Stimulated activated naive CD8-positive, alpha-beta T cell treated with anti-CD3 and anti-CD28 coated beads, Interleukin-15, Interleukin-2, amounts not matched to agents 100 ng/mL and 50 ng/mL, for 24 hours (primary cell): ENCODE measurements at regions not wholly inside any gene's neighbourhood (a gene's known extent, or its start where the extent isn't known, plus 50 kb on each side); places are given as distances from the start of the nearest gene placed in this dataset.

Source experiments
- H3K27ac Mint-ChIP-seq: one replicate; pipeline ENCODE4 v1.8.0; 2021; ENCODE audit warnings: mild to moderate bottlenecking, mixed read lengths
- H3K27me3 Mint-ChIP-seq: one replicate; pipeline ENCODE4 v1.8.0; 2021; ENCODE audit warnings: mixed read lengths
- H3K36me3 Mint-ChIP-seq: one replicate; pipeline ENCODE4 v1.8.0; 2021; ENCODE audit warnings: low read depth, mixed read lengths
- H3K4me1 Mint-ChIP-seq: one replicate; pipeline ENCODE4 v1.8.0; 2021; ENCODE audit warnings: low read depth, mixed read lengths
- H3K4me3 Mint-ChIP-seq: one replicate; pipeline ENCODE4 v1.8.0; 2021; ENCODE audit warnings: mild to moderate bottlenecking, mixed read lengths
- H3K9me3 Mint-ChIP-seq: one replicate; pipeline ENCODE4 v1.8.0; 2021; ENCODE audit warnings: mixed read lengths

DNA sequence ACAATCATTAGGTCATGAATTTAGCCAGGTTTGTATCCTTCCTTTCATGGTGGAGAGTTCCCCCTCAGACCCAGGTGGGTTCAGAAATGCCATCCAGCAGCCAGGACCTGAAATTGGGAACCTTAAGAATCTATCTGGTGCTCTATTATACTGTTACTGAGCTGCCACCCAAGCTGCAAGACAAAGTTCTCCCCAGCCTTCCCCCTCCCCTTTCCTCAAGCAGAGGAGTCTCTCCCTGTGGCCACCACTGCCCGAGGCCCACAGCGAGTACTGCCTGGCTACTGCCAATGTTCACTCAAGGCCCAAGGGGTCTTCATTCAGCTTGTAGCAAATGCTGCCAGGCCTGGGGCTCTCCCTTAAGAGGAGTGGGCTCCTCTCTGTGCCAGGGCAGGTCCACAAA lies 133.8 kb downstream of the TMEM38B start:
- Mint-ChIP-seq H3K9me3 (peaks cover 9% of the 10 kb centered on the region), H3K36me3 (no peaks in the 10 kb centered on the region), H3K27ac (no peak overlapping the region), H3K4me1 (no peaks in the 10 kb centered on the region), H3K27me3 (no peaks in the 10 kb centered on the region), H3K4me3 (no peak overlapping the region)

DNA sequence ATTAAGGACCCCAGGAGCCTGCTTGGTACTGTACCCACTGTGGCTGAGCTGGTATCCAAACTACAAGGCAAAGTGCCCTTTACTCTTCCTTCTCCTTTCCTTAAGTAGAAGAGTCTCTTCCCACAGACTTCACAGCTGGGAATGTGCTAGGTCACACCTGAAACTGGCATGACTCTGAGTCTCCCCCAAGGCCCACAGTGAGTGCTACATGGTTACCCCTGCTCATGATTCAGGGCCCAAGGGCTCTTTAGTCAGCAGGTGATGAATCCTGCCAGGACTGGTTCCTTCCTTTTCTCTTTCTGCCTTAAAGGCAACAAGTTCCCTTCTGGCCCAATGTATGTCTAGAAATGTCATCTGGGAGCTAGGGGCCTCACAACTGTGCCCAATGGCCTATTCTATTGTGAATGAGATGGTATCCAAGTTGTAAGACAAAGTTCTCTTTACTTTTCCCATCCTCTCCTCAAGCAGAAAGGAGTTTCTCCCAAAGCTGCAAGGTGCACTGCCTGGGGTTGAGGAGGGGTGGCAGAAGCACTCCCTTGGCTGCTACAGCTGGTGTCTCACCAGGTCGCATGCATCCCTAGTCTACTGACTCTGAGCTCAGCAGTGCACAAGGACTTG lies 134.4 kb downstream of the TMEM38B start:
- peaks cover 9% of the 10 kb centered on the region for H3K9me3 Mint-ChIP-seq
- no peaks in the 10 kb centered on the region for H3K36me3 Mint-ChIP-seq
- no peak overlapping the region for H3K27ac Mint-ChIP-seq
- H3K27me3 Mint-ChIP-seq, result no peaks in the 10 kb centered on the region
- H3K4me1 Mint-ChIP-seq, result no peaks in the 10 kb centered on the region
- H3K4me3 Mint-ChIP-seq, result no peak overlapping the region

DNA sequence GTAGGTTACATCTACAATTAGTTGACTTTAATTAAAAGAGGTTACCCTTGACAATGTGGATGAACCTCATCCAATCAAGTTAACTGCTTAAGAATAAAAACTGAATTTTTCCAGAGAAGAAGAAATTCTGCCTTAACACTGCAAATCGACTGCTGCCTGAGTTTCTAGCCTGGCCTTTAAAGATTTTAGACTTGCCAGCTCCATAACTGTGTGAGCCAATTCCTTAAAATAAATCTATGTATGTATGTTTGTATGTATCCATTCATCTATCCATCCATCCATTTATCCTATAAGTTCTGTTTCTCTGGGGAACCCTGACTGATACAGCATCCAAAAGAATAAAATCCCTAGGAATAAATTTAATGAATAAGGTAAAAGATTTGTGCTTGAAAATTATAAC lies 136.1 kb downstream of the TMEM38B start:
- H3K4me1 Mint-ChIP-seq, result no peaks in the 10 kb centered on the region
- H3K9me3 Mint-ChIP-seq, result peaks cover 9% of the 10 kb centered on the region
- H3K36me3 Mint-ChIP-seq, result no peaks in the 10 kb centered on the region
- no peak overlapping the region for H3K4me3 Mint-ChIP-seq
- no peaks in the 10 kb centered on the region for H3K27me3 Mint-ChIP-seq
- no peak overlapping the region for H3K27ac Mint-ChIP-seq

DNA sequence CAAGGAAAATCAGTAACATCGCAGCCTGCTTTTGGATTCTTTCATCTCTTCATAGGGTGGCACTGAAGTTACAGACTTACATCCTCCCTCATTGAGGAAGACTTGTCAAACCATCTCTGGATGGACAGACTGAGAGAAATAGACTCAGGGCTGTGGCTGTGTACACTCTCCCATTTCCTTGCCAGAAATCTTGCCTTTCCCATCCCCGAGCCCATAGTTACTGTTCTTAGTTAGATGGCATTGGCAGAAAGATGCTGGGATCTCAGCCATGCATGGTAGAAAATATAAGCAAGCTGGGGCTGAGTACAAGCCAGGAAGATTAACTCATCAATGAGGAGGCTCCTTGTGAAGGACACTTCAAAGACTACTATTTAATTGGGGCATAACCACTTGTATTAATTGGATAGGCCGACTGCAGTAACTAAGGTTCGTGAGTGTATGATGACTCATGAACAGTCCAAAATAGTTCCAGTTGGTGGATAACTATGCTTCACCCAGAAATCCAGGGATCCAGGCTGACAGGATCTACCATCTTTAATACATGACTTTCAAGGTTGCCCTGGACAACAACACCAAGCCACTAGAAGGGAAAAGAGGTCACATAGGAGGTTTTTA lies 137.9 kb downstream of the TMEM38B start:
- Mint-ChIP-seq H3K4me1 (no peaks in the 10 kb centered on the region), H3K27ac (no peak overlapping the region)

DNA sequence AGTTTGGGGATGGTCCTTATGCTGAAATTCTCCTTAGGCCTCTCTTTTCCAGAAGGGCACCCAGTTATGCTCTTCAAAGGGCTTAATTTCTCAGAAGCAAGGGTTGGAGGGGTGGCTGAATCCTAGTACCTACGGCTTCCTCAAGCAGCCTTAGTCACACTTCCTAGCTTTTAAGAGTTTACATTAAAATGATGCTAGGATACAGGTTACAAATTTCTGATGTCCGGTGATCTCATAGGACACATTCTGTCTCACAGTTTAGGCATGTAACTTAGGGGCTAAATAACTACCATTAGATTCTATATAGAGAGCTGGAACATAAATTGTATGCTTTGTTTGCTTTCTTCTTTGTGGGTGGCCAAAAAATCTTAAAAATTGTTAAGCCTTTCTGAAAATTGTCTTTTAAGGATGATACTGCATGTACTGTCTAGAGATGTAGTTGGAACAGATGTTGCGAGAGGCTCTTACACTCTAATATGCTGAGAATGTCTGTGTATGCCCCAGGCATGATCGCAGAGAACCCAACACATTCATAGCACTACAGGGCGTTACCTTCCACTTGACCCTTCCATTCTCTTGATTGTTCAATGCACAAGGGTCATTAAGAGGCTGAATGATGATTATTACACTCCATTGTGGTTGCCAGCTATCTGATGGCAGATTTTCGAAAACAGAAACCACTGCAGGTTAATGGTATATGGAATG lies 139.1 kb downstream of the TMEM38B start:
- Mint-ChIP-seq H3K4me1 (no peaks in the 10 kb centered on the region), H3K36me3 (no peaks in the 10 kb centered on the region), H3K4me3 (no peak overlapping the region), H3K9me3 (no peaks in the 10 kb centered on the region), H3K27me3 (no peaks in the 10 kb centered on the region), H3K27ac (no peak overlapping the region)

More for the DNA sequence above, 137.9 kb downstream of the TMEM38B start:
- no peak overlapping the region for H3K4me3 Mint-ChIP-seq
- no peaks in the 10 kb centered on the region for H3K27me3 Mint-ChIP-seq
- peaks cover 5% of the 10 kb centered on the region for H3K9me3 Mint-ChIP-seq
- no peaks in the 10 kb centered on the region for H3K36me3 Mint-ChIP-seq

DNA sequence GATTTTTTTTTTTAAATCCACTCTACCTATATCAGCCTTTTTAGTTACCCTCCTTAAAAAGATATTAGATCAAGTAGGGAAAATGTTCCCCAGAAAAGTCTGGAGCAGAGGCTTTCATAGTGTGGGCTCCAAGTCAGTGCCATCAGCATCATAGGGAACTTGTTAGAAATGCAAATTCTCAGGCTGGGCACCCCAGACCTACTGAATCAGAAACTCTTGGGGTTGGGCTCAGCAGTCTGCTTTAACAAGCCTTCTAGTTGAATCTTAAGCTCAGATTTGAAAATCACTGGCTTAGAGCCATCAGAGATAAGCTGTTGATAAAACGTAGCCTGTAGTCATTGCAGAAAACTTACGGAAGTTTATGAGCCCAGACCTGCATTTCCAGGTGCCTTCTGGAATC lies 140.1 kb downstream of the TMEM38B start:
- no peaks in the 10 kb centered on the region for H3K4me1 Mint-ChIP-seq
- no peaks in the 10 kb centered on the region for H3K27me3 Mint-ChIP-seq
- no peak overlapping the region for H3K27ac Mint-ChIP-seq
- H3K4me3 Mint-ChIP-seq, result no peak overlapping the region
- no peaks in the 10 kb centered on the region for H3K9me3 Mint-ChIP-seq
- H3K36me3 Mint-ChIP-seq, result no peaks in the 10 kb centered on the region

DNA sequence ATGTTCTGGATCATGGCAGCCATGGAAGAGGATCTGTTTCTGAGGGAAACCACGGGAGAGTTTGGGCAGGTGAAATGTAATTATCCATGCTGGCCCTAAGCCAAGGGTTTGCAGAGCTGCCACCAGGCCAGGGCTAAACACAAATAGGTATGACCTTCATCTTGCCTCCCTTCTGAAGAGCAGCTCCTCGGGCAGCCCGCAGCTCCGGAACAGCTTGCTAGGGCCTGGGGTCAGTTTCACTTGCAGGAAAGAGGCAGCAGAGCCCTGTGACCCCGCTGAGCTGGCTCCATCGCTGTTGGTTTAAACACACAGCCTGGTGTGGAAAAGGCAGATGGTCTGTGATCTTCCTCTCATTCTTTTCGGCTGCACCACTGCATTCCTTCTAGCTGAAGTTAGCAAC lies 141.4 kb downstream of the TMEM38B start:
- Mint-ChIP-seq H3K36me3 (no peaks in the 10 kb centered on the region), H3K27ac (no peak overlapping the region), H3K27me3 (no peaks in the 10 kb centered on the region), H3K4me3 (no peak overlapping the region), H3K4me1 (no peaks in the 10 kb centered on the region), H3K9me3 (no peaks in the 10 kb centered on the region)

DNA sequence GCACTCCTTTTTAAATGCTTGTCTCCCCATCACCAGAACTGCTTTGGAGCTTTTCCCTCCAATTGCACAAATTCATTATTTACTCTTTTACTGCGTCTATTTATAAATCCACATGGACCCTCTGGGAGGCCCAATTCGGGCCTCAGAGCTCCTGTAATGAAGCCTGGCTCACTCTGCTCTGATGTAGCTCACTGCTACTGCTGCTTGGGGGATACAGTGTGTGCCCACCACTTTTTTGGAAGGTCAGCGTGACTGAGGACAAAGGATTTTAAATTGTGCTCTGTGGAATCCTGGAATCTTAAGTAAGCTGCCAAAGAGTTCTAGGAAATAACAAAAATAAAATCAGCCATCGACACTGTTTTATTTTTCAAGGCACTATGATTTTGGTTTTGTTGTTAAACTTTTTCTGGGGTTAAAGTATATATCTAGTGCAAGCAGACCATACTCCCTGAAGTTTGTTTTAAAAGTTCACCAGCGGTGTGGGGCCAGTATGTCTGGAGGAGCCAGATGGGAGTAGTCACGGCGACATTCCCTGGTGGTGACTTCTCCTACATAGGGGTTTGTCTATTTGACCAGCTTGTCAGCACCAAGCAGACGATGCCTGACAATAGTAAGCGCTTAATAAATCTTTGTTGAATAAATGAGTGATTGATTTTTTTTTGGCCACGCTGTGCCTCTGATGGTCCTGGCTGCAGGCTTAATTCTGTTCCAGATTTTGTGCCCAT lies 142.8 kb downstream of the TMEM38B start:
- H3K4me3 Mint-ChIP-seq, result no peak overlapping the region
- H3K27me3 Mint-ChIP-seq, result no peaks in the 10 kb centered on the region
- no peaks in the 10 kb centered on the region for H3K9me3 Mint-ChIP-seq
- no peaks in the 10 kb centered on the region for H3K4me1 Mint-ChIP-seq
- no peak overlapping the region for H3K27ac Mint-ChIP-seq
- no peaks in the 10 kb centered on the region for H3K36me3 Mint-ChIP-seq

DNA sequence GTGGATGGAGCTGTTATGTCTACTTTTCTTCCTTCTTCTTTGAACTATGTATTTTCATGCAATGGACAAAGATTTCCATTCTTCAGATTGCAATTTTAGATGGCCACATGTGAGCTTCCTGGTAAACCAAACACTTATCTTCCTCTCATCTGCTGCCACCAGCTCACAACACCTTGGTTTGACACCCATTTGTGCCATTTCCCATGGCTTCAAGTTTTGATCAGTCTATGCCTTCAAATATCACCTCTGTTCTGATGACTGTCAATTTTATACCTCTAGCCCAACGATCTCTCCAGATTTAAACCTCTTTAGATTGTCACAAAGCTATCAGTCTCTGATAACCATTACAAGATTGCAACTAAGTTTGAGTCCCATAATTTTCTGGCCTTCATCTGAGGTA lies 147.2 kb downstream of the TMEM38B start:
- H3K27ac Mint-ChIP-seq, result no peak overlapping the region
- H3K4me3 Mint-ChIP-seq, result no peak overlapping the region
- H3K4me1 Mint-ChIP-seq, result no peaks in the 10 kb centered on the region
- H3K27me3 Mint-ChIP-seq, result no peaks in the 10 kb centered on the region
- H3K9me3 Mint-ChIP-seq, result no peaks in the 10 kb centered on the region
- no peaks in the 10 kb centered on the region for H3K36me3 Mint-ChIP-seq

DNA sequence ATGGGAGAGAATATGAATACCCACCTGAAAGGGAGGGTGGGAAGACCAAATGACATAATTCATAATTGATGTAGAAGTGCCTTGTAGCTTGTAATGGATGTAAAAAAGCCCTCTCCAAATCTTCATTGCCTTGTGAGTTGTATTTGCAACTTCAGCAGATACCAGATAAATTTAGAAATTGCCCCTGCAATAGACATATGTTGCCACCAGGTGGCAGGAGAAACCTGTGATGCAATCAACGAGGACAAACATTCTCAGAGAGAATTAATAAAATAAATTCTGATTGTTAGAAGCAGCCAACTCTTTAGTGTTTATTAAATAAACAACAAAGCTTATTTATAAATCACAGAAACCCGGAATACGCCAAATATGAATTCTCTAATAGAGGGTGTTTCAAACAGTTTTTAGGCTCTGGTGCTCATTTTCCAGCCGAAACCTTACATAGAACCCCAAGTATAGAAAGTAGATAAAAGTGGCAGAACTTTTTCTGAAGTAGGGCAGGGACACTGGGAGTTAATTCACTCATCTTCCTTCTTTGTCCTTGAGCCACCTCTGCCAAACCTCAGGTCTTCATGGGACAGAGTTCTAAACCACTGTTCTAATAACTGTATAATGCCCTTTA lies 147.8 kb downstream of the TMEM38B start:
- no peaks in the 10 kb centered on the region for H3K36me3 Mint-ChIP-seq
- H3K4me3 Mint-ChIP-seq, result no peak overlapping the region
- H3K4me1 Mint-ChIP-seq, result no peaks in the 10 kb centered on the region

DNA sequence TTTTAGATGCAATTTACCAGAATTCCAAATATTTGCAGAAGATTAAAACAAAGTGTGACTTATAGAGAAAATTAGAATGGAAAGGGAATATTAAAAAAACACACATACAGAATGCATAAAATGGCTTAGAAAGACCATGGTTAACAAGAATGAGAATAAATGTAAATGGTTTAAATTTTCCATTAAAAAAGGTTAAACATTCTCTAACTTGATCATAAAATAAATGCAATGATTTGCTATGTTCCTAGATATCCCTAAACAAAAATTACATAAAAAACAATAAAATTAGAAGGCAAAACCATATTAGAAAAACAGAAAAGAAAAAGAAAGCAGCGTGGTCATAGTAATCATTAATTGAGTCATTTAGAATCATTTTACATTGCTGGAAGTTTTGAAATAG lies 152.5 kb downstream of the TMEM38B start:
- Mint-ChIP-seq H3K9me3 (no peaks in the 10 kb centered on the region), H3K4me1 (no peaks in the 10 kb centered on the region), H3K27me3 (no peaks in the 10 kb centered on the region), H3K27ac (no peak overlapping the region), H3K36me3 (no peaks in the 10 kb centered on the region), H3K4me3 (no peak overlapping the region)

More for the DNA sequence above, 147.8 kb downstream of the TMEM38B start:
- no peak overlapping the region for H3K27ac Mint-ChIP-seq
- H3K27me3 Mint-ChIP-seq, result no peaks in the 10 kb centered on the region
- no peaks in the 10 kb centered on the region for H3K9me3 Mint-ChIP-seq

DNA sequence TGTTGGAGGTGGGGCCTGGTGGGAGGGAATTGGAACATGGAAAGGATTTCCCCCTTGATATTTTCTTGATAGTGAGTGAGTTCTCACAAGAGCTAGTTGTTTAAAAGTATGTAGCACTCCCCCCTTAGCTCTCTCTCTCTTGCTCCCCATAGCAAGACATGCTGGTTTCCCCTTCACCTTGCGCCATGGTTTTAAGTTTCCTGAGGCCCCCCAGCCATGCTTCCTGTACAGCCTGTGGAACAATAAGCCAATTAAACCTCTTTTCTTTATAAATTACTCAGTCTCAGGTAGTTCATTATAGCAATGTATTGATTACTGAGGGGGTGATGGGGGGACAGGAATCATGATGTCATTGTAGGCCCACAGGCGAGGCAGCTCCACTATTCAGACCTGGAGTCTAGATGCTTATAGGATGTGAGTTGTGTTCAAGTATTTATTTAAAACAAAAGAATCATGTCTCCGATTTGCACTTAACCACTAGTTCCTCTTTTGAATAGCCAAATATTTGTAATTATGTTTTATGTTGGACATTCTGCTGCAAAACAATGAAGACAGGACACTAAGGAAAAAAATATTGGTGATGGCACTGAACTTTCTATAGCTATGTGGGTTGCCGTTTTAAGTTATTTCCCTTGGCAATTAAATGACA lies 156.6 kb downstream of the TMEM38B start:
- no peak overlapping the region for H3K27ac Mint-ChIP-seq
- H3K4me1 Mint-ChIP-seq, result no peaks in the 10 kb centered on the region
- no peaks in the 10 kb centered on the region for H3K27me3 Mint-ChIP-seq
- no peaks in the 10 kb centered on the region for H3K36me3 Mint-ChIP-seq
- H3K9me3 Mint-ChIP-seq, result no peaks in the 10 kb centered on the region
- no peak overlapping the region for H3K4me3 Mint-ChIP-seq

DNA sequence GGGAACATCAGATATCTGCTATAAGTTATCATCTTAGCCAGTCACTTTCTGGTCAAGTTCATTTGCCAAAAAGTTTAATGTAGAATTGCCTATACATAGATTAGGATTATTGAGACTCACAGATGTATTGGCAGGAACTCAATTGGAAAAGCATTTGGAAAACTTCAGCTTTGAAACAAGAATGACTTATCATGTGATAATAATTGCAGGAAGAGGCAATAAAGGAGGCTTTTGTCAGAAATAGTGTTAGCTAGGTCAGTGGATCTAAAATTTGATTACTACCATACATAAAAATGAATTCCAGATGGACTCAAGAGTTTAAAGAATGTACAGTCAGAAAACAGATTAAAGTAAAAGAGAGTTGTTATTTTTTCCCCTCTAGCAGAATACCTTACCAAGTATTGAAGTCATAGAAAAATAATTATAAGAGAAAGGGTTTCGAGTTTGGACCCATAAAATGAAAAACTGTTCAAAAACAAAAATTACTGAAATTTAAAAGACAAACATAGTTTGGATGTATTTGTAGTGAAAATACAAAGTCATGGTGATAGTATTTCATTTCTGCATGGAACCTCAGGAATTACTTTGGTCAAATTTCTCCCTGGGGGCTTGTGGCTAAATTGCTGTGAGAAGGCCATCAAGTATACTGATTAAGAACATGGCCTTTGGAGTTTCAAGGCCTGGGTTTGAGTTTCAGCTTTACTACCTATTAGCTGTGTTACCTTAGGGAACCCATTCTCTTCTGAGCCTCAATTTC lies 159.9 kb downstream of the TMEM38B start:
- Mint-ChIP-seq H3K4me3 (no peak overlapping the region), H3K27ac (no peak overlapping the region), H3K4me1 (peaks cover 14% of the 10 kb centered on the region), H3K36me3 (no peaks in the 10 kb centered on the region), H3K9me3 (peaks cover 4% of the 10 kb centered on the region), H3K27me3 (no peaks in the 10 kb centered on the region)
